ENCODE measurements at regions not wholly inside any gene's neighbourhood (a gene's known extent, or its start where the extent isn't known, plus 50 kb on each side); places are given as distances from the start of the nearest gene placed in this dataset.

GRCh38 chr16:60310846-60311445, 1576.8 kb upstream of the GOT2 start:
- TF ChIP-seq CTCF (IDR thresholded peaks at IDR 0.05), result no peak
- TF ChIP-seq POLR2AphosphoS5 (IDR thresholded peaks at IDR 0.05), result no peak

All from stomach (tissue), 4 donors.